NCI-H2081 (cell line): ENCODE measurements at regions not wholly inside any gene's neighbourhood (a gene's known extent, or its start where the extent isn't known, plus 50 kb on each side); places are given as distances from the start of the nearest gene placed in this dataset.

Experiments used
- DNase-seq, 2 experiments: peaks; one replicate each; lab custom pipeline; 2025; lab: John Stamatoyannopoulos, UW

GRCh38 chr15:88315221-88315878, 58.8 kb upstream of the NTRK3 start:
- DNase-seq = no peak

- DNase-seq = no peak
Observed at GRCh38 chr15:88312941-88313579, 56.5 kb upstream of the NTRK3 start.

- no peak for DNase-seq
Observed at GRCh38 chr15:88309363-88309762, 52.8 kb upstream of the NTRK3 start.

- no peak for DNase-seq
Observed at GRCh38 chr15:88307344-88307743, 50.8 kb upstream of the NTRK3 start.
